KMS-11 (cell line): ENCODE measurements at regions not wholly inside any gene's neighbourhood (a gene's known extent, or its start where the extent isn't known, plus 50 kb on each side); places are given as distances from the start of the nearest gene placed in this dataset.

Source experiments
- H2AFZ ChIP-seq: fragments of 200-600 bp; sonication (generic); 2 replicates; pipeline ENCODE4 v1.6.1; 2016; ENCODE audit warnings: antibody characterized with exemption, mixed run types, low read depth
- H3K27ac ChIP-seq: fragments of 200-600 bp; sonication (generic); 2 replicates; pipeline ENCODE4 v1.6.1; 2016; ENCODE audit warnings: mild to moderate bottlenecking, mixed run types
- H3K27me3 ChIP-seq: fragments of 200-600 bp; sonication (generic); 2 replicates; pipeline ENCODE4 v1.6.1; 2017; ENCODE audit warnings: mild to moderate bottlenecking, low read depth, mixed run types, moderate library complexity; ENCODE audit not compliant: insufficient read depth
- H3K36me3 ChIP-seq: fragments of 200-600 bp; sonication (generic); 2 replicates; pipeline ENCODE4 v1.6.1; 2017; ENCODE audit warnings: mild to moderate bottlenecking, mixed run types; ENCODE audit not compliant: insufficient read depth
- H3K4me1 ChIP-seq: fragments of 200-600 bp; sonication (generic); 2 replicates; pipeline ENCODE4 v1.6.1; 2016; ENCODE audit warnings: mild to moderate bottlenecking, low read depth, mixed run types; ENCODE audit not compliant: poor library complexity, severe bottlenecking
- H3K4me2 ChIP-seq: fragments of 200-600 bp; sonication (generic); 2 replicates; pipeline ENCODE4 v1.7.0; 2016; ENCODE audit warnings: mild to moderate bottlenecking, mixed run types
- H3K4me3 ChIP-seq: fragments of 200-600 bp; sonication (generic); IDR thresholded peaks from 2 replicates; pipeline ENCODE4 v1.6.1; 2017; ENCODE audit warnings: low read depth, low read length, mixed read lengths; ENCODE audit not compliant: insufficient read depth
- H3K79me2 ChIP-seq: fragments of 200-600 bp; sonication (generic); 2 replicates; pipeline ENCODE4 v1.6.1; 2016; ENCODE audit warnings: low read depth, mixed run types; ENCODE audit not compliant: insufficient read depth
- H3K9ac ChIP-seq: fragments of 200-600 bp; sonication (generic); 2 replicates; pipeline ENCODE4 v1.6.1; 2016; ENCODE audit warnings: mild to moderate bottlenecking, mixed run types
- H4K20me1 ChIP-seq: fragments of 200-600 bp; sonication (generic); 2 replicates; pipeline ENCODE4 v1.6.1; 2016; ENCODE audit warnings: mild to moderate bottlenecking, mixed run types; ENCODE audit not compliant: insufficient read depth
- TF ChIP-seq, protein P1 (sequence below): fragments of 200-600 bp; sonication (generic); conservative IDR thresholded peaks from 2 replicates; pipeline ENCODE4 v1.6.1; 2017; ENCODE audit warnings: low read depth, mild to moderate bottlenecking, antibody characterized with exemption, low read length, moderate library complexity, mixed read lengths

DNA sequence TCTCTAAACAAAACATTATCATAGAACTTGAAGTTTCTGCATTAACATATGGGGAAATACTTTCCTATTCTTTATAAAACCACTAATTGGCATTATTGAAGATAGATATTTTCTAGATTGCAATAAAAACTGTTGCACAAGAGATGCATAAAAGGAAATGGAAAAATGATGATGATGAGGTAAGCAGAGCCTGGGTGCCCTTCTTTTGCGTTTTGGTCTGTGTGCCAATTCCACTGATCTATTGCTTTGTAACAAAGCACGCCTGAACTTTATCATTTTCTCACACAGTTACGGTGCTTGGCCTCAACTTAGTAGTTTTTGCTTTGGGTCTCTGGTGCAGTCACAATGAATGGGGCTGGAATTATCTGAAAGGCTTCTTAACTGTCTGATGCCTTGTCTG is 450.5 kb downstream of the MAFB start:
- Histone ChIP-seq H4K20me1 (no peaks in the 10 kb centered on the region), H3K27ac (no peak overlapping the region)
- TF ChIP-seq, protein P1, sequence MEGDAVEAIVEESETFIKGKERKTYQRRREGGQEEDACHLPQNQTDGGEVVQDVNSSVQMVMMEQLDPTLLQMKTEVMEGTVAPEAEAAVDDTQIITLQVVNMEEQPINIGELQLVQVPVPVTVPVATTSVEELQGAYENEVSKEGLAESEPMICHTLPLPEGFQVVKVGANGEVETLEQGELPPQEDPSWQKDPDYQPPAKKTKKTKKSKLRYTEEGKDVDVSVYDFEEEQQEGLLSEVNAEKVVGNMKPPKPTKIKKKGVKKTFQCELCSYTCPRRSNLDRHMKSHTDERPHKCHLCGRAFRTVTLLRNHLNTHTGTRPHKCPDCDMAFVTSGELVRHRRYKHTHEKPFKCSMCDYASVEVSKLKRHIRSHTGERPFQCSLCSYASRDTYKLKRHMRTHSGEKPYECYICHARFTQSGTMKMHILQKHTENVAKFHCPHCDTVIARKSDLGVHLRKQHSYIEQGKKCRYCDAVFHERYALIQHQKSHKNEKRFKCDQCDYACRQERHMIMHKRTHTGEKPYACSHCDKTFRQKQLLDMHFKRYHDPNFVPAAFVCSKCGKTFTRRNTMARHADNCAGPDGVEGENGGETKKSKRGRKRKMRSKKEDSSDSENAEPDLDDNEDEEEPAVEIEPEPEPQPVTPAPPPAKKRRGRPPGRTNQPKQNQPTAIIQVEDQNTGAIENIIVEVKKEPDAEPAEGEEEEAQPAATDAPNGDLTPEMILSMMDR: no peak

GRCh38 chr20:40234593-40234992 is 454.4 kb downstream of the MAFB start:
- H3K4me1 ChIP-seq: no peaks in the 10 kb centered on the region
- H3K4me3 ChIP-seq: no peak overlapping the region
- H3K27me3 ChIP-seq: no peaks in the 10 kb centered on the region
- no peaks in the 10 kb centered on the region for H3K79me2 ChIP-seq
- H4K20me1 ChIP-seq: no peaks in the 10 kb centered on the region
- no peaks in the 10 kb centered on the region for H3K36me3 ChIP-seq
- no peak overlapping the region for H3K27ac ChIP-seq
- no peak overlapping the region for H3K9ac ChIP-seq
- no peak overlapping the region for H2AFZ ChIP-seq
- H3K4me2 ChIP-seq: no peak overlapping the region
- TF ChIP-seq, protein P1: no peak

More for the DNA sequence above, 450.5 kb downstream of the MAFB start:
- Histone ChIP-seq H3K27me3 (no peaks in the 10 kb centered on the region), H3K79me2 (no peaks in the 10 kb centered on the region), H2AFZ (no peak overlapping the region), H3K9ac (no peak overlapping the region), H3K36me3 (no peaks in the 10 kb centered on the region), H3K4me1 (no peaks in the 10 kb centered on the region), H3K4me2 (no peak overlapping the region), H3K4me3 (no peak overlapping the region)

GRCh38 chr20:40233406-40233805 is 455.6 kb downstream of the MAFB start:
- H3K36me3 ChIP-seq: no peaks in the 10 kb centered on the region
- TF ChIP-seq, protein P1: no peak
- no peaks in the 10 kb centered on the region for H3K79me2 ChIP-seq
- H3K27ac ChIP-seq: no peak overlapping the region
- H3K4me3 ChIP-seq: no peak overlapping the region
- H2AFZ ChIP-seq: no peak overlapping the region
- H3K4me1 ChIP-seq: no peaks in the 10 kb centered on the region
- H3K9ac ChIP-seq: no peak overlapping the region
- no peaks in the 10 kb centered on the region for H4K20me1 ChIP-seq
- H3K27me3 ChIP-seq: no peaks in the 10 kb centered on the region
- no peak overlapping the region for H3K4me2 ChIP-seq

- H4K20me1 ChIP-seq: no peaks in the 10 kb centered on the region
Observed at GRCh38 chr20:40232756-40233155, 456.3 kb downstream of the MAFB start.

More at GRCh38 chr20:40232756-40233155, 456.3 kb downstream of the MAFB start:
- Histone ChIP-seq H3K4me1 (no peaks in the 10 kb centered on the region), H3K27me3 (no peaks in the 10 kb centered on the region), H3K79me2 (no peaks in the 10 kb centered on the region), H3K36me3 (no peaks in the 10 kb centered on the region), H3K9ac (no peak overlapping the region), H3K4me2 (no peak overlapping the region), H2AFZ (no peak overlapping the region), H3K27ac (no peak overlapping the region), H3K4me3 (no peak overlapping the region)
- TF ChIP-seq, protein P1: no peak
